ENCODE measurements at regions not wholly inside any gene's neighbourhood (a gene's known extent, or its start where the extent isn't known, plus 50 kb on each side); places are given as distances from the start of the nearest gene placed in this dataset.

DNA sequence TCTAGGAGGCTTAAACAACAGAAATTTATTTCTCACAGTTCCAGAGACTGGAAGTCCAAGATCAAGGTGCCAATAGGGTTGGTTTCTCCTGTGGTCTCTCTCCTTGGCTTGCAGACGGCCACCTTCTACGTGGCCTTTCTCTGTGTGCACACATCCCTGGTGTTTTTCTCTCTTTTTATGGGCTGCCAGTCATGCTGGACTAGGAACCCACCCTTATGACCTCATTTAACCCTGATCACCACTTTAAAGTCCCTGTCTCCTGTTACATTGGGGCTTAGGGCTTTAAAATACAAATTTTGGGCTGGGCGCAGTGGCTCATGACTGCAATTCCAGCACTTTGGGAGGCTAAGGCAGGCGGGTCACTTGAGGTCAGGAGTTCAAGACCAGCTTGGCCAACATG lies 157.1 kb downstream of the TLE1 start:
- no peak for DNase-seq (ENCODE audit: low read depth in 1 of 2, low spot score in 1 of 2)

DNA sequence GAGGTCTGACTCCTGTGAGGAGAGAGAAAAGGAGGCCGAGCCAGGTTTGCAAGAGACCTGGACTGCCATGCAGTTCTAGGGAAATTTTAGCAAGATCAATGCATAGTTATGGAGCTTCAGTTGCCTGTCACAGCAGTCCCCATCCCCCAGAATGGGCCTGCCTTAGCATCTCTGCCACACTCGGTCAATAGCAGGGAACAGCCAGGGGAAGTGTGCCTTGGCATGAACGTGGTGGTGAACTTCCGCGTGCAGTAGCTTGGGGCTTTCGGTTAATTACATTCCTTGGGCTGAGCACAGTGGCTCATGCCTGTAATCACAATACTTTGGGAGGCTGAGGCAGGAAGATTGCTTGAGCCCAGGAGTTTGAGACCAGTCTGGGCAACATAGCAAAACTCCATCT lies 157.8 kb downstream of the TLE1 start:
- no peak for DNase-seq (ENCODE audit: low read depth in 1 of 2, low spot score in 1 of 2)

DNA sequence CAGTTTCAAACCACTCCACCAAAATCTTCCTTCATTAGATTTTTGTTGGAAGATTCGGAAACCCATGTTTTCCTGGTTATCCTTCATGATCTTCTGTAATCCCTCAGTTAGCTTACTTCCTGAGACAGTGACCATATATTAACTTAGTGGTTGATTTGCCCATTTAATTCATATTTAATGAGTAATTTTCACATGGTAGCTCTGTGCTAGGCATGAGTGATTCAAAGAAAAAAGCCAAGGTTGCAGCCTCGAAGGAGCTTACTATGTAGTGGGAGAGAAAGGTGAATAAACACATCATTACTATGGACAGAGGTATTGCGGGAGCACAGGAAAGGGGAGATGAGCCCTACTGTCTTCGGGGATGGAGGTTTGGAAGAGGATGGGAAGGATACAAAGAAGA lies 158.5 kb downstream of the TLE1 start:
- DNase-seq (ENCODE audit: low read depth in 1 of 2, low spot score in 1 of 2): no peak

DNA sequence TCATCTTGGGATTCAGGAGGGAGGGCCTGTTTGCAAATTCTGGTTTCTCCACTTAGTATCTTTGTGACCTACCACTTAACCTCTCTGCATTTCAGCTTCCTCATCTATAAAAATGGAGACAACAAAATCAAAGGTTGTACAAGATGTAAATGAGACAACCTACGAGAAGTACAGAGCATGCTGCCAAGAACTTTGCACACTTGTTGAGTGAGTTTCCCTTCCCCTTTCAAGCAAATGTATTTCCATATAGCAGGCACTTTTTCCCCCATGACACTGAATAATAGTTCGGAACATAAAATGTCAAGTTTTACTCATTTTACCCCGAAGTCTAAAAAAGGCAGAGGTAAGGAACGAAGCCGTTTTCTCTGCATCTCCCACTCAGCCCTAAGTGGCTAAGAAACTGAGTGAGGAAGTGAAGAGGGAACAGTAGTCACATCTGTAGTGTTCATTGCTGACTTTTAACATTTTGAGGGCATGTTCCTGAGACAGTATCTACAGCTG lies 159.0 kb downstream of the TLE1 start:
- no peak for DNase-seq (ENCODE audit: low read depth in 1 of 2, low spot score in 1 of 2)

DNA sequence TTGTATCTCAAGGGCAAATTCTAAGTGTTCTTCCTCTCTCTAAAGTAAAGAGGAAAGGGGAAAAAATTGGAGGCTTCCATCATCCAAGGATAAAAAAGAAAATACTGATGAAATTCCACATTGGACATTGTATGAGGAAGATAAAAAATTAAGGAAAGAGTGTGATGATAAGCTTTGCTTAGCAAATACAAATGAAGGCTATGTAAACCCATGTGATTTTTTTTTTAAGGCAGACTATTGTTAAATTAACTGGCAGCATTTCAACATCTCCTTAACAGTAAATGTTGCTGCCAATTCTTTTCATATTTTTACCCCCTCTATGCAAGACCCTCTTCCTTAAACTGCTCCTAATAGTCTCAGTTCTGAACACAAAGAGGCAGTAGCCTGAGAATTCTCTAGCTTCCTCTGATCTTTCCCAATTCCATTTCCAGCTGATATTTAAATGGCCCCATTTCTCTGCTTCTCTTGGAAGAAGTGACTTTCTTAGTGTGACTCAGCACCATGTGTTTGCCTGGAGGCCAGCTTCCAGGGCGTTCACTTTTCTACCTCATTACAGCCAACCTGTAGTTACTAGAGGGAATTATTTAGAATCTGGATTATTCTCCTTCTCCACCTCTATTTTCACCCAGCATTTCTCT lies 159.7 kb downstream of the TLE1 start:
- no peak for DNase-seq (ENCODE audit: low read depth in 1 of 2, low spot score in 1 of 2)

DNA sequence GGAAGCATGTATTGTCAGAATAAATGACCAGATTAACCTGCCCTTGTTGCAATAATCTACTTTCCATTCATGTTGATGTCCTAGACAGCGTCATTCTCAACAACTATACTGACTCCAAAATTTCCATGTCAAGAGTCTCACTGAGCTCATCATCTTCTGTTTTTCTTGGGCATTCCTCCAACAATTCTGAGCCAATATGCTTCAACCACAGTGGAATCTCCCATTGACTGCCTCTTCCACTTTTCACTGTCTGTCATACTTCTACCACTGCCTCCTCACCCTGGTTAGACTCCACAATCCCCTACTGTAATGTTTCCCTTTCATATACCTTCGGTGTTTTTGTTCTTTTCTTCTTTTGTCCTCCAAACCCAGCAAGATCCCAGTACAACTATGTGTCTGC lies 162.8 kb downstream of the TLE1 start:
- no peak for DNase-seq (ENCODE audit: low read depth in 1 of 2, low spot score in 1 of 2)

DNA sequence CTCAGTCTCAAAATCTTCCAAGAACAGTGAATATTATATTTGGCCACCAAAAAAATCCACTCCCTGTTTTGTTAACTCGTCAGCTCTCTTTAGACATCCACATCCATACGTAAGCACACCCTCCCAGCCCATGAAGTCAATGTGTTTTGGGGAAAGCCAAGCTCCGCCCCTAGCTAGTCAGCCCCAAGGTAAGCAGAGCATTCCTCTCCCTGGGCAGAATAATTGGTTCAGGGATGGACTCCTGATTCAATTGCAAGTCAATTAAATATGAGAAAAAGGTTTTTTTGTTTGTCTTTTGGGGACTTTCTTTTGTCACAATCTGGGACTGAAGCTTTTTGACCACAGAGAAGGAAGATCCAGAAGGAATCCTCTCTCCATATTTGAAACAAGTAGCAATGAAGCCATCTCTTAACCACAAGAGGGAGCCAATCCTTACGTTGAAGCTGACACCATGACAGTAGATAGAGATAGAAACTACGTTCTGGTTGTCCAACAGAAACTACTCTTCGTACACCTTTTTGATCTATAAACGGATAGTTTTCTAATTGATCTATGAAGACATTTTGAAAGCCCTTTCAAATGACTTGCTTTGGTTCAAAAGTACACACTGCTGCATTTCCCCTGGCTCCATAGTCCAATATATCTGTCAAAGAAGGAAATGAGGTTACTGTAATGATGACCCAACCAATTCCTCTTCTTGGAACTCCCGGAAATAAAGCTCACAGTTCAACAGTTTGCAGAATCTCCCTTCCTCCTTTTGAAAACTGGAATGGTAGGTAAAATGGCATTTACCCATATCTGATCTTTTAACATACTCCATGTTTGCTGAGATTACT lies 166.4 kb downstream of the TLE1 start:
- DNase-seq (ENCODE audit: low read depth in 1 of 2, low spot score in 1 of 2): no peak

DNA sequence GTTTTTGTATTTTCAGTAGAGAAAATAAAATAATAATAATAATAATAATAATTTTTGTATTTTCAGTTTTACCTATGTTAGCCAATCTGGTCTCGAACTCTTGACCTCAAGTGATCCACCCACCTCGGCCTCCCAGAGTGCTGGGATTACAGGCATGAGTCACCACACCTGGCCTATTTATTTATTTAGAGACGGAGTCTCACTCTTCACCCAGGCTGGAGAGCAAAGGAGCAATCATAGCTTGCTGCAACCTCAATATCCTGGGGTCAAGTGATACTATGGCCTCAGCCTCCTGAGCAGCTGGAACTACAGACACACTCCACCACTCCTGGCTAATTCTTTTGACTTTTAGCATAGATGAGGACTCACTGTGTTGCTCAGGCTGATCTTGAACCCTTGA lies 167.5 kb downstream of the TLE1 start:
- no peak for DNase-seq (ENCODE audit: low read depth in 1 of 2, low spot score in 1 of 2)

DNA sequence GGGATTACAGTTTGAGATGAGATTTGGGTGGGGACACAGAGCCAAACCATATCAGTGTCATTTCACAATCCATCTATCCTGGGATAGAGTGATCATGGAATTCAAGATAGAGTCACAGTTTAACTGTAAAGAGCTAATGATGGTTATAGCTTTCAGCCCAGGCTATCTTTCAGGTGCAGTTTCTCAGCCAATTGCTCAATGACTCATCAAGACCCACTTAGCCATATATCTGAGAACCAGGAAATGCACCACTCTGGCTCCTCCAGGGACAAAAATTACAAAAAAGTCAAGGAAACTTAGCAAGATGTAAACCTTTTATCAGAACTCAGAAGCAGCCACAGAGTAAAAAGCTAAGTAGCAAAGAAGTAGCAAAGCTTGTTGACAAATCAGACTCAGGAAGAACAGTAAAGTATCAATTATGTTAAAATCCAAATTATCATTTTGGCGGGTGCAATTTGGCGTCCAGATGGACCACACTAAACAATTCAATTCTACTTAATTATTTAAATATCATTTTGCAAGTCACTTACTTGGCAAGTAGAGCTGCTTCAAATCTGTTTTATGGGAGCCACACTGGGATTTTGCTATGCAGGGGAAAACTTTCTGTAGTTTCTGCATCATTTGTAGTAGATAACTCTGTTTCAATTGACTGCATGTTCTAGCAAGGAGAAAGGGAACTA lies 169.4 kb downstream of the TLE1 start:
- DNase-seq (ENCODE audit: low read depth in 1 of 2, low spot score in 1 of 2): no peak

DNA sequence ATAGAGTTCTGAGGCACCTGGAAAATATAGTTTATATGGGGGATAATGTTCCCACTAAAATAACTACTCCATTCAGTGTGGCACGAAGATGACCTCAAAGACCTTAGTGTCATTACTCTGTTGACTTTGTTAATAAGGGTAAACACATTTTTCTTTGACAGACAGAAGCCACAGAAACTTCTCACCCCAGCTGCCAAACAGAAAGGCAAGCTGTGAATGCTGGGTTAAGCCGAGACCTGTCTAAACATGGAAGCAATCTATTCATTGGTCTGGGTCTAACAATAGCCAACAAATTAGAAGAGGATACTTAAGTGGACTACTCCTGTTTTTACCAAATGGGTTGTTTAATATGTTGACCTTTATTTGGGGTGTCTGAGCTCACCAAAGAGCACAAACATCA lies 171.4 kb downstream of the TLE1 start:
- no peak for DNase-seq (ENCODE audit: low read depth in 1 of 2, low spot score in 1 of 2)

DNA sequence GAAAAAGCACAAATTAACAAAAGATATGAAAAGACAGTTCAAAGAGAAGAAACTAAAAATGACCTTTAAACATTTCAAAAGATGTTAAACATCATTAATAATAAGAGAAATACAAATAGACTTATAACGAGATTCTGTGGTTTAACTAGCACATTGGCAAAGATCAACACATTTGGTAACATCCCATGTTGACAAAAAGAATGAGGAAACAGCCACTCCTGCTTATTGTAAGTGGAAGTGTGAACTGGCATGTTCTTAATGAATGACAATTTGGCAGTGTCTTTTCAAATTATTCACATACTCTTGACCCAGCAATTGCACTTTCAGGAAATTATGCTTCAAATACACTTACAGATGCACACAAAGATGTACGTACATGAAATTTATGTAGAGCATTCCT lies 176.3 kb downstream of the TLE1 start:
- DNase-seq (ENCODE audit: low read depth in 1 of 2, low spot score in 1 of 2): no peak

DNA sequence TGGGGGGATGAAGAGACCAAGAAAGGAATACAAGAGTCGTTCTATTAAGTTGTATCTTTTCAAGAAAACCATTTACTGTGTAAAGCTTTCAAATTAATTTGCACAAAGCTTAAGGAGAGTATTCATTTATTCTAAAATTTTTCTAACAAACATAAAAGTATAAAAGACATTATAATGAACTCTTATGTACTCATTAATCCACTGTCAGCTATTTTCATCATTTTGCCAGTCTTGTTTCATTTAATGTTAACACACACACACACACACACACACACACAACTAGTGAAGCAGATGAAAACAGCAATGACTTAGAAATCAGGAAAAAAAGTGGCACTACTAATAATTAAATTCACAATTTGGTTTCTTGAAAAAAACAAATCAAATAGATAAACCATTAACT lies 176.7 kb downstream of the TLE1 start:
- no peak for DNase-seq (ENCODE audit: low read depth in 1 of 2, low spot score in 1 of 2)

DNA sequence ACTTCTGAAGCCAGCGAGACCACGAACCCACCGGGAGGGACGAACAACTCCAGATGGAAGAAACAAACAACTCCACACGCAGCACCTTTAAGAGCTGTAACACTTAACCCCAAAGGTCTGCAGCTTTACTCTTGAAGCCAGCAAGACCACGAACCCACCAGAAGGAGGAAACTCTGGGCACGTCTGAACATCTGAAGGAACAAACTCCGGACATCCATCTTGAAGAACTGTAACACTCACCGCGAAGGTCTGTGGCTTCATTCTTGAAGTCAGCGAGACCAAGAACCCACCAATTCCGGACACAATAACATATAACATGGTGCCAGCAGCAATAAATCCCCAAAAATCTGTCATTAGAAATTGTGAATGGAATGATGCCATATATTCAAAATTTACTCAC lies 180.9 kb downstream of the TLE1 start:
- DNase-seq (ENCODE audit: low read depth in 1 of 2, low spot score in 1 of 2): no peak

DNA sequence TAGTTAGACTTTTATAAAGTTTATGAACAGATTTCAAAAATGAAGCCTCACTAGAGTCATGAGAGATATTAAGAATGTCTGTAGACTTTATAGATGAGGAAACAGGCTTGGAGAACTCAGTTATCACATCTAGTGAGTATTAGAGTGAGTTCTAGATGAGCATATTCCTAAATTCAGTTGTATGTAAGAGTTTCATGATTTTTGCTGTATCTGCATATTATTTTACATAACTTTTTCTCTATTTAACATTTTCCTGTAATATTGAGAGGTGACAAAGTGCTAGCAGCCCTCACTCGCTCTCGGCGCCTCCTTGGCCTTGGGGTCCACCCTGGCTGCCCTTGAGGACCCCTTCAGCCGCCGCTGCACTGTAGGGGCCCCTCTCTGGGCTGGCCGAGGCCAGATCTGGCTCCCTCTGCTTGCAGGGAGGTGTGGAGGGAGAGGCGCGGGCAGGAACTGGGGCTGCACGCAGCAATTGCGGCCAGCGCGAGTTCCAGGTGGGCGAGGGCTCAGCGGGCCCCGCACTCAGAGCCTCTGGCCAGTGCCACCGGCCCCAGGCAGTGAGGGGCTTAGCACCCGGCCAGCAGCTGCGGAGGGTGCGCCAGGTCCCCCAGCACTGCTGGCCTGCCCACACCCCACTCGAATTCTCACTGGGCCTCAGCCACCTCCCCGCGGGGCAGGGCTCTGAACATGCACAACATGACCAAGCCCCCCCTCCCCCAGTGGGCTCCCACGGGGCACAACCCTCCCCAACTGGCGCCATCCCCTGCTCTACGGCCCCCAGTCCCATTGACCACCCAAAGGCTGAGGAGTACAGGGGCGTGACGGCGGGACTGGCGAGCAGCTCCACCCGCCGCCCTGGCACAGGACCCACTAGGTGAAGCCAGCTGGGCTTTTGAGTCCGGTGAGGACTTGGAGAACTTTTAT lies 182.1 kb downstream of the TLE1 start:
- DNase-seq (ENCODE audit: low read depth in 1 of 2, low spot score in 1 of 2): no peak

DNA sequence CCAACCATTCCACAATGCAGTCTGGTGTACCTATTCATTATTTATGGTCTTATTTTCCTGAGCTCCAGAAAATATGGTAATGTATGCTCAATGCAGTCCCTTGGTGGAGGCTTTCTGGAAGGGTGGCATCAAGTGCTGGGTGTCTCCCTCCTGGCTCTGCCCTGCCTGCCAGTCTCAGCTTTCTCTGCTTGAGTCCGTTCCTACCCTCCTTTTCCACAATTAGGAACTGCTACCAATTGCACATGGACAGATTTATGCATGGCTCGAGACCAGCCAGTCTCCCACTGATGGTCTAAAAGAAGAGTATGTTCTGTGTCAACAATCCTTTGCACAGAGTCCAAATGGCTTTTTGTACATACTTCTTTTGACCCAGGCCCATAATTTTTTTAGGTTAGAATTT lies 189.8 kb downstream of the TLE1 start:
- DNase-seq (ENCODE audit: low read depth in 1 of 2, low spot score in 1 of 2): no peak

DNA sequence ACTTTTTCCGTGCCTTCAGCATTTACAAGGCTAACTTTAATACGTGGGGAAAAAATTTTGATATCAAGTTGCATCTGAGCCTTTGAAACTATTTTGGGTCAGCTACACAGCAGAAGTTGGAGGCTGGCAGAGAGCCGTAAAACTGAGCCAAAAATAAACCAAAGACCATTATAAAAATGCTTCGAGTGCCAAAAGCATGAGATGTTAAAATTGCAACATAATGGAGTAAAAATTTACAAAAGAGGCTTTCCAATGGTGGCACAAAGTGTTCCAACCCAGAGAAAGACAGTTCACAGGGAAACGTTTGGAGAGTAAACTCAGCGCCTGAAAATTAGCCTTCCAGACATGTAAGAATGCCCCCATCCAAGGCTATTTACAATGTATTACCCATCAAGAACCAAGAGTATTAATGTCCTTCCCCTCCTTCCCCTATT lies 190.3 kb downstream of the TLE1 start:
- DNase-seq (ENCODE audit: low read depth in 1 of 2, low spot score in 1 of 2): no peak

DNA sequence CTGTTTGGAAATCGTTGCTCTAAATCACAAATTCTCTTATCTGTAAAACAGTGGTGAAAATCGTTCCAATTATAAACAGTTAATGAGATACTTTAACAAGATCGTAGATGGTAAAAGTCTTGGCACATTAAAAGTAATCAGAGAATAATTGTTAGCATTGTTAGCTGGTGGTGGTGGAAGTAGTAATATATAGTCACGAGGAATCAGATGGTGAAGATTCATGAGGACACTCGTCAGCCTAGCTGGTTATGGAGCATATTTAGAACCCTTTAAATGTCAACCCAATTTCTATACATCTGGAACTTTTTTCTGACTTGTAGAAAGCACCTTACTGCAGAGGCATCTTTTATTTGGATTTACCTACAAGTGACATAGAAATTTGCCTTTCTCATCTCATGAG lies 190.8 kb downstream of the TLE1 start:
- no peak for DNase-seq (ENCODE audit: low read depth in 1 of 2, low spot score in 1 of 2)

DNA sequence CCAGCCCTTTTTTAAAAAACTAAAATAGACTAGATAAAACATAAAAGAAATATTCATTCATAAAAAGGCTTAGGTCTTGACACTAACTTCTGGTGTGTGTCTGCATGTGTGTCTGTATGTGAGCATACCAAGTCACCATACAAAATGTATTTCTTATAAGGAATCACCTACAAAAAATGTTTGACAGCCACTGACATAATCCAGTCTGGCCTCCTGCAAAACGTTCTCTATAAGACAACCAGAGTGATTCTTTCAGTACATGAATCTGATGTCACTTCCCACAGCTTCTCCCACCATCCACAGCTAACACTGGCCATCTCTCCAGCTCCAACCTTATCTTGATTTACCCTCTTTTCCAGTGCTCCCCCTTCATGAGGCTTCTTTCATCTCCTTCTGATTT lies 192.3 kb downstream of the TLE1 start:
- no peak for DNase-seq (ENCODE audit: low read depth in 1 of 2, low spot score in 1 of 2)

DNA sequence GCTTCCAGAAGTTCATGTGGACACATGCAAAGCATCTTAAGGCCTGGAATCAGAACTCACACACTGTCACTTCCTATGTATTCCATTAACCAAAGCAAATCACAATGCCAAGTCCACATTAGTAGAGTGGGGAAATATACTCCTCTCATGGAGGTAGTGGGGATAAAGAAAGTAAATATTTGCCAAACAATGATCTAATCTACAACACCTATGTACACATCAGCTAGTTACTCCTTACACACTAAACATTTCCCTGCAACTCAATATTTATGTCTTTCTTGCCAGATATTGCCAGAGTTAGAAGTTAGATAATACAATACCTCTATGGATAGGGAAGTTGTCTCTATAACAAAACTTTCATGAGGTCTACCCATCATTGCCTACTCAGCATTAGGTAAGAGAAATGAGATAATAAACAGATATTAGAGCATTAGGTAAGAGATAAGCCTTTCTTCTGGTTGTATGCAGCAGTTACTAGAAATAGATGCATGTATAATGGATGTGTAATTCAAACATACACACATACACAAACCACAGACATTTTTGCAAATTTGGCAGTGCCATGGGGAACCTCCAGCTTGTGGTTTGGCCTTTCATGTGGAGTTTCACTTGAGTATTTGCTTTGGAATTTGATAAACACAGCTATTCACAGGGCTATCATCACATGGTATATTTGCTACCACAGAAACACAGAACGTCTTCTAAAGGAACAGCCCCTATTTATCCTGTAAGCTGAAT lies 196.5 kb downstream of the TLE1 start:
- no peak for DNase-seq (ENCODE audit: low read depth in 1 of 2, low spot score in 1 of 2)

DNA sequence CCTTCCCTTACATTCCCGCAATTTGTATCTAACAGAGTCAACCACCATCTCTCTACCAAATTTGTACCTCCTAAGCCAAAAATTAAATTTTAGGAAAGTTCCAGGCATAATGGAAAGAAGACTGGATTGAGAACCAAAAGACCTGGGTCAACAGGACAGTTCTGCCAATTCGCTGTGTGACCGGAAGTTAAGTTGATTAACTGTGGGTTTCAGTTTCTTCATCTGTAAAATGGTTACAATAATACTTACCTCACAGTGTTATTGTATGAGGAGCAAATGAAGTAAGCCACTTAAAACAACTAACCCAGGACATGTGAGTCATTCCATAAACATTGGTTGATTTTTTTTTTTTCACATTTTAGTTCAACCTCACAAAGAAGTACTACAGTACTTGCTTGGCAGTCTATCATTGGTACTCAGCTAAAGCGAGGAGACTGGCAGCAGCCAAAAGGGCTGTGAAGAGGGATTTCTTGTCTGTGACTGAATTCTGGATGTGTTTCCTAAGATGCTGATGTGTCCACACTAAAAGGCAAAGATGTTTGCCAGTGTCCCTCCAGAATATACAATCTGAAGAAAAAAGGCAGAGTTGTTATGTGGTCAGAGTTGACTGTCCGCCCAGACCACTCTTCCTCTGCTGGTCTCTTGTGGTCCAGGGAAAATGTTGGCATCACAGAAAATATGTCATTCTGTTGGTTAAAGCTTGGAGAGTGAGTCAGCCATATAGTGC lies 198.6 kb downstream of the TLE1 start:
- no peak for DNase-seq (ENCODE audit: low read depth in 1 of 2, low spot score in 1 of 2)
